ES-I3 (cell line): ENCODE measurements at regions not wholly inside any gene's neighbourhood (a gene's known extent, or its start where the extent isn't known, plus 50 kb on each side); places are given as distances from the start of the nearest gene placed in this dataset.
"Not testable (repeated sequence)": the region's sequence is repeated elsewhere in the genome, so short reads cannot be mapped to it uniquely, and the experiment has no call there.

Experiments used
- H3K36me3 ChIP-seq: 2 replicates; pipeline ENCODE4 v1.6.1; 2013; ENCODE audit warnings: mild to moderate bottlenecking, low read length, control low read depth, moderate library complexity; ENCODE audit not compliant: insufficient read depth
- H3K4me1 ChIP-seq: 2 replicates; pipeline ENCODE4 v1.6.1; 2013; ENCODE audit warnings: mild to moderate bottlenecking, control low read depth, low read length; ENCODE audit not compliant: insufficient read depth
- H3K9ac ChIP-seq: 2 replicates; pipeline ENCODE4 v1.6.1; 2013; ENCODE audit warnings: low read depth, mild to moderate bottlenecking, low read length, moderate library complexity
- H3K9me3 ChIP-seq: 2 replicates; pipeline ENCODE4 v1.6.1; 2013; ENCODE audit warnings: mild to moderate bottlenecking, low read length, moderate library complexity; ENCODE audit not compliant: control insufficient read depth, insufficient read depth

- H3K9me3 ChIP-seq = peaks cover 6% of the 10 kb centered on the region; the same call in 1 of the 2 replicates
- peaks cover 19% of the 10 kb centered on the region for H3K4me1 ChIP-seq
- H3K9ac ChIP-seq = no peak overlapping the region
- H3K36me3 ChIP-seq = no peaks in the 10 kb centered on the region
Observed at GRCh38 chr17:5898406-5898805, 171.8 kb upstream of the WSCD1 start.

GRCh38 chr17:5899496-5900195 is 170.5 kb upstream of the WSCD1 start:
- Histone ChIP-seq H3K9ac (no peak overlapping the region), H3K4me1 (peaks cover 15% of the 10 kb centered on the region), H3K9me3 (peaks cover 8% of the 10 kb centered on the region; the same call in 1 of the 2 replicates), H3K36me3 (no peaks in the 10 kb centered on the region)

DNA sequence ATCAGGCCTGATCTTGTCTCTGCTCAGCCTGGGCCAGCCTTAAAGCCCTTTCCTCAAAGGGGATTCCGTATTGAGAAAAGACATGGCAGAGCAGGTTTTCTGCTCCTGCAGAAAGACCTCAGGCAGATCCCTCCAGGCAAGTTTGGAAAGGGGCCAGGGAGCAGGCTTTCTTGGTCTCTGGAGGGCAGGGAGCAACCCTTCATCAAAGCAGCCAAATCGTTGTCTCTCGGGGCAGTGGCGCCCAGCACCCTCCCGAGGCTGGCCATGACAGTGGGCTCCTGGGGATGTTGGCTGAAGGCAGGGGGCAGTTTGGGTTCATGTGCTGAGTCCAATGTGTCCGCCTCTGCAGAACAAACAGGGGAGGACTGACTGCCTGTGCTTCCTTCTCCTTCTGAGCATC is 168.4 kb upstream of the WSCD1 start:
- no peak overlapping the region for H3K9ac ChIP-seq
- no peaks in the 10 kb centered on the region for H3K36me3 ChIP-seq
- H3K9me3 ChIP-seq = peaks cover 8% of the 10 kb centered on the region; the same call in 1 of the 2 replicates
- peaks cover 9% of the 10 kb centered on the region; the same call in 1 of the 2 replicates for H3K4me1 ChIP-seq

DNA sequence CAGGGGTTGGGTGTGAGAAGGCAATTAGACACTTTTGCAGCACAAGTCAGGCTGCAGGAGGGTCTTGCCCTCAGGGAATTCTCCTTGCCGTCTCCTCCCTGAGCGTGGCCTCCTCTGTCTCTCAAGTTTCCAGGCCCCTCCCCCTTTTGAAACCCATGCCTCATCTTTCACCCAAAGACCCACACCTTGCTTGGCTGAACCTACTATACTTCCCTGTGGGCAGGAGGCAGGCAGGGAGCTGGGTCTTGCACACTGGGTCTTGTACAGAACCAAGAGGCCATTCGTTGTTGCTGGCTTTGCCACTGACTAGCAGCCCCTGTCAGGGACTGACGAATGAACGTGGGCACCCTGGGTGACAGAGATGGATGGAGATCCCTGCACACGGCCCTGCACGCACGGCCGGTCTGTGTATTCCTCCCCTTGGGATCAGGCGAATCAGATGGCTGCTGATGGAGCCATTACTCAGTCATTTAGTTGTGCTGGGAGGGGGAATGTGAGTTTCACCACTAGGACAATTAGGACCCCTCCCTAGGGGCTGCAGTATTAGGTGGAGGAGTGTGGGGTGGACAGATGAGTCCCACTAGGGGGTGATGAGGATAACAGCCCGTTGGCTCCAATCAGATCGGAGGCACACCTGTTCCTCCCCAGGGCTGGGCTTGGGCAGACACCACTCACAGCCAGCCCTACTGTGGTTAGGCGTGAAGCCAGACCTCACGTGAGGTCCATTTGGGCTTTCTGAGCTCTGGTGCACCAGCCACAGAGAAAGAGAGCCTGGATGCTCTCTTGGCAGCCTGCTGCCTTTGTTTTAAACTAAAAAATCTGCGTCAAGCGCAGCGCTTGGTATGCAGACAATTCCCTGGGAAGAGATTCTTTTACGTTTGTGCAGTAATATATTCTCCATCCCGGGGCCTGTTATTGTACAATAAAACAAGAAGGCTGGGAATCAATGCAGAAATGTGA is 167.7 kb upstream of the WSCD1 start:
- H3K36me3 ChIP-seq = no peaks in the 10 kb centered on the region
- H3K4me1 ChIP-seq = peaks cover 7% of the 10 kb centered on the region; the same call in 1 of the 2 replicates
- no peak overlapping the region for H3K9ac ChIP-seq
- H3K9me3 ChIP-seq = peaks cover 8% of the 10 kb centered on the region; the same call in 1 of the 2 replicates

- Histone ChIP-seq H3K9me3 (no peaks in the 10 kb centered on the region), H3K9ac (no peak overlapping the region), H3K4me1 (no peaks in the 10 kb centered on the region), H3K36me3 (no peaks in the 10 kb centered on the region)
Observed at GRCh38 chr17:5911919-5912318, 158.3 kb upstream of the WSCD1 start.

DNA sequence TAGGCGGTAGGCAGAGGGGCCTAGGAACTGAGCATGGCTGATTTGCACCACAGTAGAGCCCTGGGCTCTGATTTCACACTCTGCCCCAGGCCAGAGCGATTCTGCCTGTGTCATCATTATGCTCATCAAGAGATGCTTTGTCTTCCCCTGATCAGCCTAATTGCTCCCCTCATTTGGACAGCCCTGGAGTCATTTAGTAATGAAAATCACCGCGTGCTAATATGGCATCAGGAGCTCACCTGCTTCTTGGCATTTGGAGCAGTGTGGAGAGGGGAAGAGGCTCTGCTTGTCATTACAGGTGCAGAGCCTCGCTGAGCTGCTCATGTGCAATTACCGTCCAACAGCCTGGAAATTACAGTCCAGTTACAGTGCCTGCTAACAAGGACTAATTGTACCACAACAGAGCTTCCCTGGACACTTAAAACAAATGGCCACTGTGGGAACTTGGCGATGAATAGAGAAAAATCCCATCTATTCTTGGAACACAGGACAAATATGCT is 157.1 kb upstream of the WSCD1 start:
- H3K4me1 ChIP-seq = no peaks in the 10 kb centered on the region
- H3K9ac ChIP-seq = no peak overlapping the region
- no peaks in the 10 kb centered on the region for H3K36me3 ChIP-seq
- H3K9me3 ChIP-seq = no peaks in the 10 kb centered on the region

GRCh38 chr17:5913641-5914040 is 156.5 kb upstream of the WSCD1 start:
- Histone ChIP-seq H3K9ac (no peak overlapping the region), H3K36me3 (no peaks in the 10 kb centered on the region), H3K9me3 (no peaks in the 10 kb centered on the region), H3K4me1 (no peaks in the 10 kb centered on the region; the same call in 1 of the 2 replicates)

- H3K36me3 ChIP-seq = no peaks in the 10 kb centered on the region
- peaks cover 12% of the 10 kb centered on the region for H3K4me1 ChIP-seq
- no peaks in the 10 kb centered on the region for H3K9me3 ChIP-seq
- no peak overlapping the region for H3K9ac ChIP-seq
Observed at GRCh38 chr17:5915337-5915736, 154.8 kb upstream of the WSCD1 start.

DNA sequence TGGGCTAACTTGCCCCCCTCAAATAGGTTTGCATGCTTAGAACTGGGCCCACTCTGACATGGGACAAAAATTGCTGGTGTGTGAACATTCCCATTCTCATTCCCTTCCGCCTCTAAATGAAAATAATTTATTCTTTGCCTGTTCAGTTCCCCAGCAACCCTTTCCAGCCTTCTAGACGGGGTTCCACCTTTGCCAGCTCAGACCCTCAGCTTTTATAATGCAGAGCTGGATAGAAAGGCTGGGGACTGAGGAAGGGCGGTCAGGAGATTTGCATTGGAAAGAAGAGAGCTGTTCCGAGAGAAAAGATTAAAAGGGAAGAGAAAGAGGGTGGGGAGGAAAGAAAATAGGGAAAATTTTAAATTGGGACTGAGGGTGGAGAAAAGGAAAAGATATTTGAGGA is 151.1 kb upstream of the WSCD1 start:
- Histone ChIP-seq H3K4me1 (peaks cover 22% of the 10 kb centered on the region), H3K9me3 (no peaks in the 10 kb centered on the region; the same call in 1 of the 2 replicates), H3K36me3 (no peaks in the 10 kb centered on the region), H3K9ac (peak overlapping the region; percentile 8; the same call in 1 of the 2 replicates)

GRCh38 chr17:5921512-5922282 is 148.5 kb upstream of the WSCD1 start:
- no peaks in the 10 kb centered on the region for H3K36me3 ChIP-seq
- no peak overlapping the region for H3K9ac ChIP-seq
- no peaks in the 10 kb centered on the region; the same call in 1 of the 2 replicates for H3K9me3 ChIP-seq
- H3K4me1 ChIP-seq = peaks cover 22% of the 10 kb centered on the region

- Histone ChIP-seq H3K9me3 (no peaks in the 10 kb centered on the region; the same call in 1 of the 2 replicates), H3K9ac (no peak overlapping the region), H3K36me3 (no peaks in the 10 kb centered on the region)
Observed at GRCh38 chr17:5922476-5922875, 147.7 kb upstream of the WSCD1 start.

GRCh38 chr17:5929721-5930120 is 140.5 kb upstream of the WSCD1 start:
- H3K36me3 ChIP-seq = no peaks in the 10 kb centered on the region
- no peak overlapping the region for H3K9ac ChIP-seq
- H3K4me1 ChIP-seq = no peaks in the 10 kb centered on the region
- no peaks in the 10 kb centered on the region for H3K9me3 ChIP-seq

More at GRCh38 chr17:5922476-5922875, 147.7 kb upstream of the WSCD1 start:
- peaks cover 22% of the 10 kb centered on the region for H3K4me1 ChIP-seq

GRCh38 chr17:5930555-5930954 is 139.6 kb upstream of the WSCD1 start:
- not testable (repeated sequence) for H3K36me3 ChIP-seq, H3K9me3 ChIP-seq, H3K4me1 ChIP-seq, H3K9ac ChIP-seq

GRCh38 chr17:5931616-5932015 is 138.6 kb upstream of the WSCD1 start:
- Histone ChIP-seq H3K9ac (no peak overlapping the region), H3K36me3 (no peaks in the 10 kb centered on the region), H3K4me1 (no peaks in the 10 kb centered on the region), H3K9me3 (no peaks in the 10 kb centered on the region)
